ENCODE measurements at regions not wholly inside any gene's neighbourhood (a gene's known extent, or its start where the extent isn't known, plus 50 kb on each side); places are given as distances from the start of the nearest gene placed in this dataset.

DNA sequence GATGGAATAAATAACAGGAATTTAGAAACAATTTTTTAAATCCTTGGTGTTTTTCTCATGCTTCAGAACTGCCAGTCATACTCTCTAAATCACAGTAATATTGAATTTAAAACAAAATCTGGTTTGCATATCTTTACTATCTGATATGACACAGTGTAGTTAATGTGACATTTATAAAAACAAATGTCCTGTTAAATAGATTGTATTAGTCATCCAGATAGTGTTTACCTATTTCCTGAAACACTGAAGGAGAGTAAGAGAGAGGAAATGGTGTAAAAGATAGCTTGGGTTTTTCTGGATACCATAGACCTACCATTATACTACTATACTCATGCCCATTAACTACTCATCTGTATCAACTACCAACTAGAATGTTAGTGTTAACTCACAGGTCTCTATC is 292.3 kb downstream of the MAN2A1 start (continued):
- TF ChIP-seq, protein P1, sequence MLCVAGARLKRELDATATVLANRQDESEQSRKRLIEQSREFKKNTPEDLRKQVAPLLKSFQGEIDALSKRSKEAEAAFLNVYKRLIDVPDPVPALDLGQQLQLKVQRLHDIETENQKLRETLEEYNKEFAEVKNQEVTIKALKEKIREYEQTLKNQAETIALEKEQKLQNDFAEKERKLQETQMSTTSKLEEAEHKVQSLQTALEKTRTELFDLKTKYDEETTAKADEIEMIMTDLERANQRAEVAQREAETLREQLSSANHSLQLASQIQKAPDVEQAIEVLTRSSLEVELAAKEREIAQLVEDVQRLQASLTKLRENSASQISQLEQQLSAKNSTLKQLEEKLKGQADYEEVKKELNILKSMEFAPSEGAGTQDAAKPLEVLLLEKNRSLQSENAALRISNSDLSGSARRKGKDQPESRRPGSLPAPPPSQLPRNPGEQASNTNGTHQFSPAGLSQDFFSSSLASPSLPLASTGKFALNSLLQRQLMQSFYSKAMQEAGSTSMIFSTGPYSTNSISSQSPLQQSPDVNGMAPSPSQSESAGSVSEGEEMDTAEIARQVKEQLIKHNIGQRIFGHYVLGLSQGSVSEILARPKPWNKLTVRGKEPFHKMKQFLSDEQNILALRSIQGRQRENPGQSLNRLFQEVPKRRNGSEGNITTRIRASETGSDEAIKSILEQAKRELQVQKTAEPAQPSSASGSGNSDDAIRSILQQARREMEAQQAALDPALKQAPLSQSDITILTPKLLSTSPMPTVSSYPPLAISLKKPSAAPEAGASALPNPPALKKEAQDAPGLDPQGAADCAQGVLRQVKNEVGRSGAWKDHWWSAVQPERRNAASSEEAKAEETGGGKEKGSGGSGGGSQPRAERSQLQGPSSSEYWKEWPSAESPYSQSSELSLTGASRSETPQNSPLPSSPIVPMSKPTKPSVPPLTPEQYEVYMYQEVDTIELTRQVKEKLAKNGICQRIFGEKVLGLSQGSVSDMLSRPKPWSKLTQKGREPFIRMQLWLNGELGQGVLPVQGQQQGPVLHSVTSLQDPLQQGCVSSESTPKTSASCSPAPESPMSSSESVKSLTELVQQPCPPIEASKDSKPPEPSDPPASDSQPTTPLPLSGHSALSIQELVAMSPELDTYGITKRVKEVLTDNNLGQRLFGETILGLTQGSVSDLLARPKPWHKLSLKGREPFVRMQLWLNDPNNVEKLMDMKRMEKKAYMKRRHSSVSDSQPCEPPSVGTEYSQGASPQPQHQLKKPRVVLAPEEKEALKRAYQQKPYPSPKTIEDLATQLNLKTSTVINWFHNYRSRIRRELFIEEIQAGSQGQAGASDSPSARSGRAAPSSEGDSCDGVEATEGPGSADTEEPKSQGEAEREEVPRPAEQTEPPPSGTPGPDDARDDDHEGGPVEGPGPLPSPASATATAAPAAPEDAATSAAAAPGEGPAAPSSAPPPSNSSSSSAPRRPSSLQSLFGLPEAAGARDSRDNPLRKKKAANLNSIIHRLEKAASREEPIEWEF (IDR thresholded peaks at IDR 0.05; ENCODE audit: insufficient replicate concordance, low read depth, low read length) = no peak
- TF ChIP-seq, protein P2, sequence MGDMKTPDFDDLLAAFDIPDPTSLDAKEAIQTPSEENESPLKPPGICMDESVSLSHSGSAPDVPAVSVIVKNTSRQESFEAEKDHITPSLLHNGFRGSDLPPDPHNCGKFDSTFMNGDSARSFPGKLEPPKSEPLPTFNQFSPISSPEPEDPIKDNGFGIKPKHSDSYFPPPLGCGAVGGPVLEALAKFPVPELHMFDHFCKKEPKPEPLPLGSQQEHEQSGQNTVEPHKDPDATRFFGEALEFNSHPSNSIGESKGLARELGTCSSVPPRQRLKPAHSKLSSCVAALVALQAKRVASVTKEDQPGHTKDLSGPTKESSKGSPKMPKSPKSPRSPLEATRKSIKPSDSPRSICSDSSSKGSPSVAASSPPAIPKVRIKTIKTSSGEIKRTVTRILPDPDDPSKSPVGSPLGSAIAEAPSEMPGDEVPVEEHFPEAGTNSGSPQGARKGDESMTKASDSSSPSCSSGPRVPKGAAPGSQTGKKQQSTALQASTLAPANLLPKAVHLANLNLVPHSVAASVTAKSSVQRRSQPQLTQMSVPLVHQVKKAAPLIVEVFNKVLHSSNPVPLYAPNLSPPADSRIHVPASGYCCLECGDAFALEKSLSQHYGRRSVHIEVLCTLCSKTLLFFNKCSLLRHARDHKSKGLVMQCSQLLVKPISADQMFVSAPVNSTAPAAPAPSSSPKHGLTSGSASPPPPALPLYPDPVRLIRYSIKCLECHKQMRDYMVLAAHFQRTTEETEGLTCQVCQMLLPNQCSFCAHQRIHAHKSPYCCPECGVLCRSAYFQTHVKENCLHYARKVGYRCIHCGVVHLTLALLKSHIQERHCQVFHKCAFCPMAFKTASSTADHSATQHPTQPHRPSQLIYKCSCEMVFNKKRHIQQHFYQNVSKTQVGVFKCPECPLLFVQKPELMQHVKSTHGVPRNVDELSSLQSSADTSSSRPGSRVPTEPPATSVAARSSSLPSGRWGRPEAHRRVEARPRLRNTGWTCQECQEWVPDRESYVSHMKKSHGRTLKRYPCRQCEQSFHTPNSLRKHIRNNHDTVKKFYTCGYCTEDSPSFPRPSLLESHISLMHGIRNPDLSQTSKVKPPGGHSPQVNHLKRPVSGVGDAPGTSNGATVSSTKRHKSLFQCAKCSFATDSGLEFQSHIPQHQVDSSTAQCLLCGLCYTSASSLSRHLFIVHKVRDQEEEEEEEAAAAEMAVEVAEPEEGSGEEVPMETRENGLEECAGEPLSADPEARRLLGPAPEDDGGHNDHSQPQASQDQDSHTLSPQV (IDR thresholded peaks at IDR 0.05) = no peak
- TF ChIP-seq, protein P3, sequence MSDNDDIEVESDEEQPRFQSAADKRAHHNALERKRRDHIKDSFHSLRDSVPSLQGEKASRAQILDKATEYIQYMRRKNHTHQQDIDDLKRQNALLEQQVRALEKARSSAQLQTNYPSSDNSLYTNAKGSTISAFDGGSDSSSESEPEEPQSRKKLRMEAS (IDR thresholded peaks at IDR 0.05; ENCODE audit: low read depth, low read length) = no peak
- TF ChIP-seq, protein P4, sequence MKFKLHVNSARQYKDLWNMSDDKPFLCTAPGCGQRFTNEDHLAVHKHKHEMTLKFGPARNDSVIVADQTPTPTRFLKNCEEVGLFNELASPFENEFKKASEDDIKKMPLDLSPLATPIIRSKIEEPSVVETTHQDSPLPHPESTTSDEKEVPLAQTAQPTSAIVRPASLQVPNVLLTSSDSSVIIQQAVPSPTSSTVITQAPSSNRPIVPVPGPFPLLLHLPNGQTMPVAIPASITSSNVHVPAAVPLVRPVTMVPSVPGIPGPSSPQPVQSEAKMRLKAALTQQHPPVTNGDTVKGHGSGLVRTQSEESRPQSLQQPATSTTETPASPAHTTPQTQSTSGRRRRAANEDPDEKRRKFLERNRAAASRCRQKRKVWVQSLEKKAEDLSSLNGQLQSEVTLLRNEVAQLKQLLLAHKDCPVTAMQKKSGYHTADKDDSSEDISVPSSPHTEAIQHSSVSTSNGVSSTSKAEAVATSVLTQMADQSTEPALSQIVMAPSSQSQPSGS (IDR thresholded peaks at IDR 0.05; ENCODE audit: low read length) = no peak
- TF ChIP-seq EZH2 (IDR thresholded peaks at IDR 0.05; ENCODE audit: borderline replicate concordance, control insufficient read depth, low read depth, low read length) = no peak
- TF ChIP-seq IKZF1 (conservative IDR thresholded peaks at IDR 0.05) = no peak
- TF ChIP-seq MEF2B (IDR thresholded peaks at IDR 0.05; ENCODE audit: partially characterized antibody, poor library complexity, severe bottlenecking) = no peak
- no peak for TF ChIP-seq DPF2 (IDR thresholded peaks at IDR 0.05)
- no peak for TF ChIP-seq RAD51 (IDR thresholded peaks at IDR 0.05)
- no peak for TF ChIP-seq ZSCAN29 (IDR thresholded peaks at IDR 0.05)

Data from GM12878 (cell line).